NCI-H748 treated with DMSO at 0.1 percent for 48 hours (cell line): ENCODE measurements at regions not wholly inside any gene's neighbourhood (a gene's known extent, or its start where the extent isn't known, plus 50 kb on each side); places are given as distances from the start of the nearest gene placed in this dataset.
A peak's percentile ranks its signal among the peaks of the same experiment; 100 is the strongest.

Experiments used
- DNase-seq: peaks from one replicate; lab custom pipeline; 2025; lab: John Stamatoyannopoulos, UW

- DNase-seq = no peak
These were observed 234.8 kb upstream of the WWC1 start for GRCh38 chr5:168056499-168057182.

DNA sequence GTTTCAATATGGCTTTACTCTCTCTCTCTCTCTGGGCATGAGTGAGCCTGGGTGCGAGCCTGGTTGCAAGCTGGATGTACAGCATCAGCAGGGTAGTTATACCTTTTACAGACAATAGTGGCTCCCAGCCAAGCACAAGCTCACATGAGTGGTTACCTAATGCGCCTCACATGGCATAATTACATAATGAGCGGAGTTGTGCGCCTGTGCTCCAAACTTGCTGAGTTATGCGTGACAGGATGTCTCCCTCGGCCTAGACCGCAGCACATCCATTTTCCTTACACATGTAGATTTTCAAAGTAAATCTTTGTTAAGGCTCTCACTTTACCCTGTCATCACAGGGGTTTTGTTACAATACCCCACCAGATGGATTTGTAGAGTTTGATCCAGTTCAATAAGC, 233.5 kb upstream of the WWC1 start:
- no peak for DNase-seq

GRCh38 chr5:168059131-168059530, 232.3 kb upstream of the WWC1 start:
- no peak for DNase-seq

DNA sequence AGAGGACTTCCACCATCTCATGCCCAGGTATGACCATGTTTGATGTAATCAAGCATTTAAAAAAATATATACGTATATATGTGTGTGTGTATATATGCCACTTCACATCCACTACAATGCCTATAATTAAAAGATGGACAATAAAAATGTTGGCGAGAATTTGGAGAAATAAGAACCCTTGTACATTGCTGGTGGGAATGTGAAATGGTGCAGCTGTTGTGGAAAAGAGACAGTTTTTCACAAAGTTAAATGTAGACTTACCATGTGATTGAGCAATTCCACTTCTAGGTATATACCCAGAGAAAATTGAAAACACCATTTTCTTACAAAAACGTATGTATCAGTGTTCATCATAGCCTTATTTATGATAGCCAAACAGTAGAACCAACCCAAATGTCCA, 229.2 kb upstream of the WWC1 start:
- no peak for DNase-seq

- DNase-seq = no peak
These were observed 227.0 kb upstream of the WWC1 start for GRCh38 chr5:168064457-168064856.

- DNase-seq = no peak
These were observed 226.4 kb upstream of the WWC1 start for GRCh38 chr5:168064933-168065622.

DNA sequence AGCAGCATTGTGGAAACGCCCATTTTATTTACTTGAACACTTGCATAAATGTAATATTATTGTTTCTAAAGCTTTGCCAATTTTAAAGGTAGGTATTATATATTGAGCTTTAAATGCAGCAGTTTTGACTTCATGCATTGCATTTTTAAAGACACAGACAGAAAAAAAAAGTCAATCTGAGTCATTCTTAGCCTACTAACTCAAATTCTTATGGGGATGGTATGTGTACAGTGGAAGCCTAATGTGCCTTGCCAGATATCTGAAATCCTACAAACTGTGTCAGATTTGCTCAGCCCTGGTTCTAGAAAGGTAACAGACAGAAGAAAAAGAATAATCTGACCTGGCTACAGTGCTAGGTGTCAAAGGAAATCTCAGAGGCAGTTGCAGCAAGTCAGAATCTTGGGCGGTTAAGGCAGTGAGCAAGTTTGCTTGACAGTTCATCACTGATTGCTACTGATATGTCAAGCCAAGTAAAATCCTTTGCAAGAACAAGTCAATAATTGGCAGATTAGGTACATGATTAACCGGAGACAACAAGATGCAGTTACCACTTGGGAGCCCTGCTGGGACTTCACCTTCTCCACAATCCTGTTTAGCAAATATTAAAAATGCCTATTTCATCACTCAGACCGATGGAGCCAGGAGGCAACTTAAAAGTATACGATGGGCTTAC, 224.8 kb upstream of the WWC1 start:
- DNase-seq = no peak

GRCh38 chr5:168070761-168071160, 220.7 kb upstream of the WWC1 start:
- DNase-seq = no peak

GRCh38 chr5:168072665-168073064, 218.8 kb upstream of the WWC1 start:
- DNase-seq = peak; percentile 85

DNA sequence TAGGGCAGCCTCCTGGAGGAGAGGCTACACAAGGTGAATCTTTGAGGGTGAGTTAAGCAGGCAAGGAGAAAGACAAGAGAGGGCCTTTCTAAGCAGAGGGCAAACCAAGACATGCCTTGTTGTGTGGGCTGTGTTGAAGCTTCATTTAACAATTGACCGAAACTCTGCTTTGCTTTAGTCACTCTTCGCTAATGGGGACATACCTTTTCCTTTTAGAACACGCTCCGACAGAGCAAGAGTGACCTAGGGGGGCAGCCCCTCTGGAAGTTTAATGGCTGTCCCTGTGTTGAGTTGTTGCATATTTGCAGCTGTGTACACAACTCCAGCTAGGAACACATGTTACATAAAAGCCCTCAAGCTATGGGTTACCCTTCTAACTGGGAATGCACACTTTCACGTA, 218.1 kb upstream of the WWC1 start:
- peak; percentile 50 for DNase-seq

DNA sequence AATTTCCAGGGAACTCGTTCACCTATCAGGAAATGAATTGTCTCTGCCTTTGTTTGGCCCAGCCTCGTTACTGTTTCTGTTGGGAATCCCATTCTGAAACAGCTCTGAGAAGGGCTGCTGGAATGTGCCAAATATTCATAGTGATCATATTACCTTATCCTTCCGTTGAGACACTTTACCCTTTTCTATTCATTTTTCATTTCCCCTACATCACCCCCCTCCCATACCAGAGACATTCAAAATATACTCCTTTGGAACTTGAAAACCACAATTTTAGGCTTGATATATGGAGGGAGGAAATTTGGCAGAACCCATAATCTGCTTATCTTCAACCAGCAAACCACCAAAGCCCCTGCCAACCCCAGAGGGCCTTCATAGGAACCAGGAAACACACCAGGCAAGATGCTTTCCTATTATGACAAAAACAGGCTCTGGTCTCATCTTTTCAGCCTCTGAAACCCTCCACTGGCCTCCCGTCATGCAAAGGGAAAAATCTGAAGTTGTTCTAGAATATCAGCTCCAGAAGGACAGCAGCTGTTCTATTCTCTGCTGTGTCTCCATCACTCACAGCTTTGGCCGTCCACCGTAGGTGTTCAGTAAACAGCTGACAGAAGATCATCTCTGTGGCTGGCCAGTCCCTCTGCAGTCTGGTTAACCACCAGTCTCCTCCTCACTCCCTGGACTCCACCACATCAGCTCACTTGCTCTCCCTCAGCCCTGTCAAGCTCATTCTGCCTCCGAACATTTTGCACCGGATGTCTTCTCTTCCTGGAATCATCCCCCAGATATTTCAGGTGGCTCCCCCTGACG, 217.2 kb upstream of the WWC1 start:
- no peak for DNase-seq

DNA sequence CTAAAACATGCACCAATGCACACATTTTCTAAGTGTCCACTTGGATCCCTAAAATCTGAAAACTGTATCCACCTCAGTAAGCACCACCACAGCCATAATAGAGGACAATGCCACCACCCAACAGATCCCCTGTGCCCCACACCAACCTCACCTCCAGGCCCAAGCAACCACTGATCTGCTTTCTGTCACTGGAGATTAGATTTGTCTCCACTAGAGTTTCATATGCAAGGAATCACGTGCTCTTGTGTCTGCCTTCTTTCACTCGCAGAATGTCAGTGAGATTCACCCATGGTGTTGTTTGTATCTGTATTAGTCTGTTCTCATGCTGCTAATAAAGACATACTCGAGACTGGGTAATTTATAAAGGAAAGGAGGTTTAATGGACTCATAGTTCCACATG, 216.1 kb upstream of the WWC1 start:
- DNase-seq = no peak

GRCh38 chr5:168076561-168076991, 214.9 kb upstream of the WWC1 start:
- peak; percentile 8 for DNase-seq

DNA sequence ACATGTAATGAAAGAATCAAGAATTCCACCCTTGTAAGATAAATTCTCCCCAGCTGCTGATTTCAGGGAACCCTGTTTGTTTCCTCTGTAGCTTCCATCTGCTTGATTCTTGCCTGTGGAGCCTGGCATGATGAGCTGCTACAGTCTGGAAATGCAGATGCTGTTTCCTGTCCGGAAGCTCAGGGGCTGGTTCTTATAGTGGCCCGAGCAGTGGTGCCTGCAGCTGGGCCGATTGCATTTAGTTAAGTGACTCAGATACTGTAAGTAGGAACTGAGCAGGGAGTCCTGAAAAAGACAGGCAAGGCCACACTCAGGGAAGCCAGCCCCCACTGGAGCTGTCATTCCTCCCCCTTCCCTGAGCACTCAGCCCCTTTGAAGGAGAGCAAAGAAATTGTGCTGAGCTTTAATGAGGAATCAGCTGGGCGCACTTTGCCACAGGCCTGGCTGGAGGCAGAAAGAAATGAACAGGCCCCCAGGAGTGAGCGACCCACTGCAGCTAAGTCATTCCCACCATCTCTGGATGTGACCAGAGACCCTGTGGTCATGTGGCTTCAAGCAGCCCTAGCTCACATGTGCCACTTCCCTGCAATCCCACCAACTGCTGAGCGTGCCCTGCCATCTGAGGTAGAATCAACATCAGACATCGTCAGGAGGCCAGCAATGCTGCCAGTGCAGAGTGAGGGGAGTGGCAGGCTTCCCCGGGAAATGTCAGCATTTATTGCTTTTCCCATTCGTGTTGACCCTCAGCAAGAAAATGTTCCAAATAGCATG, 206.0 kb upstream of the WWC1 start:
- no peak for DNase-seq

- DNase-seq = peak; percentile 25
These were observed 205.3 kb upstream of the WWC1 start for GRCh38 chr5:168086104-168086610.

DNA sequence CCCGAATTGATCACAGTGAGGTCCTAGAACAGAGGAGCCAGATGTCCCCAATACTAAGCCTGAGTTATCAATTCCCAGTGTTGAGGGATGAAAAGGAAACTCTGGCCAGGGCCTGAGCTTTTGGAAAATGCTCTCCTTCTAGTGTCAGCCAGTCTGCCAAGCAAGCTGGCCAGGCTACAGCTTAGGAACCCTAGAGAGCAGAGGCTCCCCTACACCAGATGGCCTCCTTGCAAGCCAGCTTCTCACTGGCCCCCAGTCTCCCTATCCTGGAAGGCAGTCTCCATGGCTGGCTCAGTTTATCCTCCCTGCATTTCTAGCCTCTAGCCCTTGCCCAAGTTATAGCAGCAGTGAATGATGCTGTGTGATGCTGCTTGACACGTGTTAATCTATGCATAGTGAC, 204.7 kb upstream of the WWC1 start:
- DNase-seq = no peak

- no peak for DNase-seq
These were observed 202.9 kb upstream of the WWC1 start for GRCh38 chr5:168088410-168089173.

- DNase-seq = no peak
These were observed 202.1 kb upstream of the WWC1 start for GRCh38 chr5:168089201-168089887.

DNA sequence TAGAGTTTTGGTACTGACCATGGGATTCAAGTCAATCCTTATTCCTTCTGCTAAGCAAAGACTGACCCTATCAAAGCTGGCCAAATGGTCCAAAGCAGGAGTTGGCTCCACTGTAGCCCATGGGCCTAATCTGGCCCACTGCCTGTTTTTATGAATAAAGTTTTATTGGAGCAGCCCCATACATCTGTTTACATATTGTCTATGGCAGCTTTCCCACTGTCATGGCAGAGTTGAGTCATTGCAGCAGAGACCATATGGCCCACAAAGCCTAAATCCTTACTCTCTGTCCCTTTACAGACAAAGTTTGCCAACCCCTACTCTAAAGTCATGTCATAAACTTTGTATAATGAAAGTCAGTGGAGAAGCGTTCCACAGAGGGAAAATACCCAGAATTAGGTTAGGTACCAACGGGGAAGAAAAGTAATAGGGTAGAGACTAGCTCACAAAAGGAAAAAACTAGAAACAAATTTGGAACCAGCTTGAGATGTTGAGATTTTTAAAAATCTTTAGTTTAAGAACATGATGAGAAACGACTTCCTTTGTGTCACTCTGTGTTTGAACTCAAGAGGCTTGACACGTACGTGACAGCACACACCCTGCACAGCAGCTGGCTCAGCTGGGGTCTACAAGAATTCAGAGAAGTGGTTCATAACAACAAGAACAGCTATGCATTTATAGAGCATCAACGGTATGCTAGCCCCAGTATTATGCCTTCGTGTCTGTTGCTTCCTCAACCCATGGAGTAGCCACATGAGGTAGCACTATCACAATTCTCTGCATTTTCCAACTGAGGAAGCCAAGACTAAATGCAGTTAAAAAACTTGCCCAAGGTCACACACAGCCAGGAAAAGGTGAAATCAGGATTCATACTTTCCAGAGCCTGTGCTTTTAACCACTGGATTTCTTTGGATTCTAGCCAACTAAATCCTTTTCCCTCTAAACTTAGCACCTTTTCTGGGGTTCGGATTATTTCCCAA, 198.9 kb upstream of the WWC1 start:
- DNase-seq = no peak
